OCI-LY7 (cell line): ENCODE measurements at regions not wholly inside any gene's neighbourhood (a gene's known extent, or its start where the extent isn't known, plus 50 kb on each side); places are given as distances from the start of the nearest gene placed in this dataset.

Source experiments
- BruUV-seq: library from RNA; stranded (reverse); fragments of 400-500 nt; replicated peaks from 2 replicates; lab custom pipeline; 2021; lab: Mats Ljungman, UMichigan
- CTCF ChIA-PET: fragments of 300-600 bp; sonication (Branson Sonifier 250); formaldehyde crosslinking; loops from one replicate; lab custom pipeline; 2022; ENCODE audit warnings: antibody characterized with exemption; ENCODE audit not compliant: unreplicated experiment; lab: Charles Lee
- POLR2A ChIA-PET: fragments of 300-600 bp; sonication (Branson Sonifier 250); formaldehyde crosslinking; loops from one replicate; lab custom pipeline; 2022; ENCODE audit warnings: antibody characterized with exemption; lab: Charles Lee
- DNase-seq: peaks from one replicate; pipeline ENCODE4 v3.0.0-alpha.2; 2015; ENCODE audit warnings: low spot score
- H2AFZ ChIP-seq: fragments of 200-600 bp; sonication (generic), shearing (Covaris generic); 2 replicates; pipeline ENCODE4 v1.6.1; 2014; ENCODE audit warnings: mild to moderate bottlenecking, antibody characterized with exemption, low read length, moderate library complexity
- H3K27ac ChIP-seq: fragments of 200-600 bp; sonication (generic); 2 replicates; pipeline ENCODE4 v1.5.1; 2014; ENCODE audit warnings: mixed run types, low read depth, mild to moderate bottlenecking, moderate library complexity, low read length, inconsistent platforms; ENCODE audit not compliant: poor library complexity, severe bottlenecking
- H3K36me3 ChIP-seq: fragments of 200-600 bp; sonication (generic); 2 replicates; pipeline ENCODE4 v1.6.1; 2014; ENCODE audit warnings: mild to moderate bottlenecking, antibody characterized with exemption, low read length, moderate library complexity, mixed read lengths; ENCODE audit not compliant: insufficient read depth
- H3K4me1 ChIP-seq: fragments of 200-600 bp; sonication (generic); 2 replicates; pipeline ENCODE4 v1.5.1; 2014; ENCODE audit warnings: mild to moderate bottlenecking, low read length; ENCODE audit not compliant: insufficient read depth, poor library complexity, severe bottlenecking
- H3K4me2 ChIP-seq: fragments of 200-600 bp; sonication (generic); 2 replicates; pipeline ENCODE4 v1.6.1; 2014; ENCODE audit warnings: mild to moderate bottlenecking, low read length
- H3K4me3 ChIP-seq: fragments of 200-600 bp; sonication (generic); 2 replicates; pipeline ENCODE4 v1.5.1; 2014; ENCODE audit warnings: mild to moderate bottlenecking, low read depth, low read length; ENCODE audit not compliant: poor library complexity, severe bottlenecking
- H3K79me2 ChIP-seq: fragments of 200-600 bp; sonication (generic); 2 replicates; pipeline ENCODE4 v1.6.1; 2016; ENCODE audit warnings: low read depth, mild to moderate bottlenecking, low read length, moderate library complexity, mixed read lengths; ENCODE audit not compliant: insufficient read depth
- H3K9me2 ChIP-seq: fragments of 200-600 bp; sonication (generic); 2 replicates; pipeline ENCODE4 v1.6.1; 2016; ENCODE audit warnings: mild to moderate bottlenecking, low read length, mixed read lengths; ENCODE audit not compliant: insufficient read depth
- H3K9me3 ChIP-seq: fragments of 200-600 bp; sonication (generic); 2 replicates; pipeline ENCODE4 v1.6.1; 2014; ENCODE audit warnings: mild to moderate bottlenecking, mixed run types, low read length, mixed read lengths
- H4K20me1 ChIP-seq: fragments of 200-600 bp; sonication (generic); 2 replicates; pipeline ENCODE4 v1.6.1; 2014; ENCODE audit warnings: mild to moderate bottlenecking, antibody characterized with exemption, low read length, moderate library complexity, mixed read lengths; ENCODE audit not compliant: insufficient read depth
- EZH2phosphoT487 ChIP-seq: fragments of 200-600 bp; sonication (generic); IDR thresholded peaks from 2 replicates; pipeline ENCODE4 v1.6.1; 2018; ENCODE audit warnings: low read depth, borderline replicate concordance, mild to moderate bottlenecking, mixed run types, antibody characterized with exemption, low read length, moderate library complexity, mixed read lengths
- intact Hi-C: fragments of 100-400 bp; cut with micrococcal nuclease; formaldehyde crosslinking; loops from one replicate; pipeline ENCODE4 v1.10.0; 2022; ENCODE audit not compliant: unreplicated experiment
- TF ChIP-seq, protein P1 (sequence below): fragments of 200-600 bp; sonication (generic); conservative IDR thresholded peaks from 2 replicates; pipeline ENCODE4 v1.5.1; 2014; ENCODE audit warnings: mild to moderate bottlenecking, antibody characterized with exemption, low read length, moderate library complexity, mixed read lengths

GRCh38 chrX:68912113-68912512, 83.3 kb downstream of the EFNB1 start:
- no peaks in the 10 kb centered on the region for H3K9me2 ChIP-seq
- no peak for TF ChIP-seq EZH2phosphoT487
- no peak overlapping the region for H3K4me2 ChIP-seq
- H3K36me3 ChIP-seq, result no peaks in the 10 kb centered on the region
- H2AFZ ChIP-seq, result no peak overlapping the region
- H4K20me1 ChIP-seq, result no peaks in the 10 kb centered on the region
- no peak overlapping the region for H3K27ac ChIP-seq
- no peaks in the 10 kb centered on the region for H3K79me2 ChIP-seq
- POLR2A ChIA-PET, result no interaction called here
- no peak for DNase-seq
- H3K4me3 ChIP-seq, result no peak overlapping the region
- no TSS peak for BruUV-seq
- intact Hi-C loops, result no loop called here
- no peaks in the 10 kb centered on the region for H3K9me3 ChIP-seq
- CTCF ChIA-PET, result no interaction called here
- H3K4me1 ChIP-seq, result no peaks in the 10 kb centered on the region

DNA sequence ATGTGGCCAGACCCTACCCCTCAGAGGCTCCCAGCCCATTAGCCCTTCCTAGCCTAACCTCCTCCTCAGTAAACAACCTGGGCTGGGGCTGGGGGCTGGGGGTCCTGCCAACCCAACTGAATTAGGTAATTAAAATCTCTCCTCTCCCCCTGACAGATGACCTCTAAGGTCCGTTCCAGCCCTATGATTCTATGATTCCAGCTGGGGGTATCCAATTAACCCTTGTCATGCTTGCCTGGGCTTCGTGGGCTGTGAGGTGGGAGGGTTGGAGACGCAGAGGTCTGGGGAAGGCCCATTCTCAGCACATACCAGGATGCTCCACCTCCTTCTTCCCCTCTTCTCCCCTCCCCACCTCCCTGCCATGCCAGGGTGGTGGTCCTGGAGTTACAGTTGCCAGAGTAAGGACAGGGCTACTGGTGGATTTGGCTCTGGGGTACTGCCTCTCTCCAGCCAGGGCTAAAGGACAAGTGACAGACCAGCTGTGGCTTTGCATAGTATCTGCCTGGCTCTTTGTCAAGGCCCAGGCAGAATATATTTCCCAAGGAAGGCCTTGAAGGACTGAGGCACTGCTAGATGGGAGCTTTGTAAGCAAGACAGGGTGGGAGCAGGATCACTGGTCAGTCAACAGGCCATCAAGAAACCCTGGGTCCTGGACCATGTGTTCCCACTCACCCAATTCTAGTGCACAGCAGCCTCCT, 82.1 kb downstream of the EFNB1 start:
- Histone ChIP-seq H3K79me2 (no peaks in the 10 kb centered on the region), H3K4me1 (no peaks in the 10 kb centered on the region), H4K20me1 (no peaks in the 10 kb centered on the region), H3K9me2 (no peaks in the 10 kb centered on the region), H2AFZ (no peak overlapping the region), H3K9me3 (no peaks in the 10 kb centered on the region), H3K4me2 (no peak overlapping the region), H3K27ac (no peak overlapping the region), H3K36me3 (no peaks in the 10 kb centered on the region), H3K4me3 (no peak overlapping the region)
- DNase-seq, result no peak
- ChIA-PET POLR2A (no interaction called here), CTCF (no interaction called here)
- no TSS peak for BruUV-seq
- no peak for TF ChIP-seq EZH2phosphoT487
- intact Hi-C loops, result no loop called here

DNA sequence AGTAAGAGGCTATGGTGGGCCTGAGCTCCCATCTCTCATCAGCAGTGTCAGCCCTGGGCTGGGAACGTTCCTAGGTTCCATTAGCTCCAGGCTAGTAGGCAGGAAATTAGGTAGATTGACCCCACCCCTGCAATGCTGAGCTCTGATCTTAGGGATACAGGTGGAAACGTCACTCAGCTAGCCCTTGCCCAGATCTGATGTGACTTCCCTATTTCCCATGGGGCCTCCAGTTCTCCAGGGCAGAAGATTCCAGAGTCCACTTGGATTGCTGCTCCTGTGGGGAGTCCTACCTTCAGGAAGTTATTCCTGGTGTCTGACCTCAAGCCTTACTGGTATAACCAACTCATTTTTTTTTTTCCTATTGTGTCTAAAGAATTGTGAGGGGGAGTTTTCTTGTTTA, 81.1 kb downstream of the EFNB1 start:
- TF ChIP-seq EZH2phosphoT487, result no peak
- TF ChIP-seq, protein P1, sequence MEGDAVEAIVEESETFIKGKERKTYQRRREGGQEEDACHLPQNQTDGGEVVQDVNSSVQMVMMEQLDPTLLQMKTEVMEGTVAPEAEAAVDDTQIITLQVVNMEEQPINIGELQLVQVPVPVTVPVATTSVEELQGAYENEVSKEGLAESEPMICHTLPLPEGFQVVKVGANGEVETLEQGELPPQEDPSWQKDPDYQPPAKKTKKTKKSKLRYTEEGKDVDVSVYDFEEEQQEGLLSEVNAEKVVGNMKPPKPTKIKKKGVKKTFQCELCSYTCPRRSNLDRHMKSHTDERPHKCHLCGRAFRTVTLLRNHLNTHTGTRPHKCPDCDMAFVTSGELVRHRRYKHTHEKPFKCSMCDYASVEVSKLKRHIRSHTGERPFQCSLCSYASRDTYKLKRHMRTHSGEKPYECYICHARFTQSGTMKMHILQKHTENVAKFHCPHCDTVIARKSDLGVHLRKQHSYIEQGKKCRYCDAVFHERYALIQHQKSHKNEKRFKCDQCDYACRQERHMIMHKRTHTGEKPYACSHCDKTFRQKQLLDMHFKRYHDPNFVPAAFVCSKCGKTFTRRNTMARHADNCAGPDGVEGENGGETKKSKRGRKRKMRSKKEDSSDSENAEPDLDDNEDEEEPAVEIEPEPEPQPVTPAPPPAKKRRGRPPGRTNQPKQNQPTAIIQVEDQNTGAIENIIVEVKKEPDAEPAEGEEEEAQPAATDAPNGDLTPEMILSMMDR, result no peak
- Histone ChIP-seq H3K4me2 (no peak overlapping the region), H3K9me2 (no peaks in the 10 kb centered on the region), H3K27ac (no peak overlapping the region), H3K36me3 (no peaks in the 10 kb centered on the region), H2AFZ (no peak overlapping the region), H3K9me3 (no peaks in the 10 kb centered on the region), H3K4me3 (no peak overlapping the region), H3K4me1 (no peaks in the 10 kb centered on the region), H3K79me2 (no peaks in the 10 kb centered on the region), H4K20me1 (no peaks in the 10 kb centered on the region)
- no TSS peak for BruUV-seq
- ChIA-PET POLR2A (no interaction called here), CTCF (no interaction called here)
- no peak for DNase-seq
- intact Hi-C loops, result no loop called here
